Middle frontal gyrus (tissue), 1 donor: ENCODE measurements at regions not wholly inside any gene's neighbourhood (a gene's known extent, or its start where the extent isn't known, plus 50 kb on each side); places are given as distances from the start of the nearest gene placed in this dataset.

Experiments used
- DNase-seq: peaks from one replicate; pipeline ENCODE4 v3.0.0-alpha.2; 2015; ENCODE audit warnings: low spot score; ENCODE audit errors: extremely low spot score

DNA sequence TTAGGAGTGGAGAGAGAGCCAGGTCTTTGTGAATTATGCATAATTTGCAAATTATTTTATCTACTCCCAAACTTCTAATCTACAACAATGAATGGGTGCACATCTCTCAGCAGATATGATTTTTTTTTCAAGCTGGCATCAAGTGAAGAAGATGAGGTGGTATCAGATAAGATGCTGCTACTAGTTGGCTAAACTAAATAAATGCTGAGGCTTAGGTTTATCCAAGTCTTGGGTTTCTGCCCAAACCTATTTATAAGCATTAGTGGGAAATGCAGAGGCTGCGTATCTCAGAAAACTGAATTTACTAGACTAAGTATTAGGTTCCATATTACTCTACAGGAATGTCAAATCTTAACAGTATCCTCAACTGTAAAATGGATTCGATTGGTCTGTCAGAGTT lies 703.0 kb upstream of the CELF2 start:
- DNase-seq: no peak

GRCh38 chr10:10315989-10316388 lies 701.7 kb upstream of the CELF2 start:
- DNase-seq: no peak

DNA sequence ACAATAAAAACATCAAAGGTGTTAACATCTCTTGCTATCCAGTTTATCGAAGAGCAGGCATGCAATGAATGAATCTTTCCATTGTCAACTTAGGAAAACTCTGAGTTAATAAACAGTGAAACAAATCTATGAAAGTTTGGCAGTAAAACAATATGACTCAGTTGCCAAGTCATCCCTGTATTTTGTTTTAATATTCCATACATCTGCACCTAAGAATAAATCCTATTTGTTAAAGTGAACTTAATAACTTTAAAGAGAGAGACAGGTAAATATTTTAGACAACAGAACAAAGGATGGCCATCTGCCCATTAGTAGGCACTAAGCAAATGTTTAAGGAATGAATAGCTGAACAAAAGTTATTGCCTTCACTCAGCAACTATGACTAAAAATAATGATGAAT lies 700.5 kb upstream of the CELF2 start:
- DNase-seq: no peak

DNA sequence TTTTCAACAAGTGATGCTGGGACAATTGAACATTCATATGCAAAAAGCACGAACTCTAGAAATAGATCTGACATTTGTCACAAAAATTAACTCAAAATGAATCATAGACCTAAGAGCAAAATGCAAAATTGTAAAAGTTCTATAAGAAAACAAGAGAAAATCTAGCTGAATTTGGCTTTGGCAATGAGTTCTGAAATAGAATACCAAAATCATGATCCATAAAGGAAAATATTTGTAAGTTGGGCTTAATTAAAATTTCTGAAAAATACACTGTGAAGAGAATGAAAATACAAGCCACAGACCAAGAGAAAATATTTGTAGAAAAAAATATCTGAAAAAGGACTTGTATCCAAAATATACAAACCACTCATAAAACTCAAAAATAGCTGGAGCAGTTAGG lies 698.8 kb upstream of the CELF2 start:
- DNase-seq: no peak

DNA sequence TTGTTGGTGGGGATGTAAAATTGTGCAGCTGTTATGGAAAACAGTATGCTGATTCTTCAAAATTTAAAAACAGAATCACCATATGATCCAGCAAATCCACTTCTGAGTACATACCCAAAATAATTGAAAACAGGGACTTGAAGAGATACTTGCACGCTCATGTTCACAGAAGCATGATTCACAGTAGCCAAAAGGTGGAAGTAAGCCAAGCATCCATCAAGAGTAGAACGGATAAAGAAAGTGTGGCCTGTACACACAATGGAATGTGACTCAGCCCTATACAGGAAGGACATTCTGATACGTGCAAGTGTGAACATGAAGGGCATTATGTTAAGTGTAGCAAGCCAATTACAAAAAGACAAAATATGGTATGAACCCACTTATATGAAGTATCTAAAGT lies 696.7 kb upstream of the CELF2 start:
- DNase-seq: no peak

DNA sequence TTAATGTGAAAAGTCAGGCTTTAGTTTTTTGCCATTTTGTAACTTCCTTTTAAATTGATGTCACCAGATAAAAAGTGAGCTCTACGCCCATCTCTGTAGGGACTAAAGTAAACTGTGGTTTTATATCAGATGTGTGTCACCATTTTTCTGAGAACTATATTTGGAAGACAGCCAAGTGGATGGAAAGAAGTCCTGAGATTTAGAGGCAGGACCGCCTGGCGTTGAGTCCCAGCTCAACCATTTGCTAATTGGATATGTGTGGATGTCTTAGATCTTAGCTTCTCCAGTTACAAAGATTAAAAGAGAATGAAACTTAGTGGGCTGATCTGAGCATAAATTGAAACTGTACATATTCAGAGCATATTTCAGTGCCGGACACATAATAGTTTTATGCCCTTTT lies 691.6 kb upstream of the CELF2 start:
- DNase-seq: no peak

DNA sequence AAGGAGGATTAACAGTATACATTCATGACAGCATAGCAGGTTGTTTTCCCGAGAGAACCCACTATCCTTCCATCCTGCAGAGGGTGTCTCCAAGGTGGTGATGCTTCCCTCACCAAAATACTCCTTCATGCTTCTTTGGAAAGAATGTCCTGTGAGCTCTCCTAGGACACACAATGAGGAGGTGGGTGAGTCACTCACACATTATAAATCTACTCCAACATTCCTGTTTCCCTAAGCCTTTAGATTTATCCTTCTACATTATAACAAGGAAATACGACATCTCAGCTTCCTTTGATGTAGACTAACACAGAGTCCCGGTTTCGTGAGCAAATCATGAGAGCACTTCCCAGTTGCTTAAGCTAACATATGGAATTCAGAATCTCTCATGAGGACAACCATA lies 689.7 kb upstream of the CELF2 start:
- no peak for DNase-seq

DNA sequence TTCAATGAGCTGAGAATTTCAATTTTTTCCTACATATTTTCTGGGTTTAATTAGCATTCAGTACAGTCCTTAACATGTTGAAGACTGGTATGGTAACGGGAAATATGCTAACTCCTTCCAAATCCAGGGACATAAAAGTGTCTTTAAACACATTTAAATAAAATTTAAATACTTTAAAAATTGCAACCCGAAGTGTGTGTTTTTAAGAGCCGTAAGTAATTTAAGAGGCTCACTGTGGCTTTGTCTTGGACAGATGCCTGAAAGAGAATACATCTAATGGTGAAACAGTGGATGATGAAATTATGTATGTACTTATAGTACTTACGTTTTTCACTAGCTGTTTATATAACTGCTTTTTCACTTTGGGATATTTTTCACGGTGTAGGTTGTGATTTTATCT lies 687.3 kb upstream of the CELF2 start:
- no peak for DNase-seq

DNA sequence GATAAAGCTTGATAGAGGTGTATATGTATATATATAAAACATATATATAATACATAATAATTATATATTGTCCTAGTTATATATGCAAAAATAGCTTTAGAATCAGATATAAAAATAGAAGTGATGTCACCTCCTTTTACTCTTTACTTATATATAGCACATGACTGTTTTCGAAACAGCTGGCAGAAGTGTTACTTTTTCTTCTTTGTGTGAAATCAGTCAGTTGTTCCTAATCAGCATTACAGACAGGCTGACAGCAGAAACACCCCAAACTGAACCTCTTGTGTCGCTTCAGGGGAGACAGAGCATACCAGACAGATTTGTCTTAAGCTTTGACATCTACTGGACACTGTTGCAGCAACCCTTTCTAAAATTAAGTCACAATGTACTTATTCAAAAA lies 684.9 kb upstream of the CELF2 start:
- no peak for DNase-seq

DNA sequence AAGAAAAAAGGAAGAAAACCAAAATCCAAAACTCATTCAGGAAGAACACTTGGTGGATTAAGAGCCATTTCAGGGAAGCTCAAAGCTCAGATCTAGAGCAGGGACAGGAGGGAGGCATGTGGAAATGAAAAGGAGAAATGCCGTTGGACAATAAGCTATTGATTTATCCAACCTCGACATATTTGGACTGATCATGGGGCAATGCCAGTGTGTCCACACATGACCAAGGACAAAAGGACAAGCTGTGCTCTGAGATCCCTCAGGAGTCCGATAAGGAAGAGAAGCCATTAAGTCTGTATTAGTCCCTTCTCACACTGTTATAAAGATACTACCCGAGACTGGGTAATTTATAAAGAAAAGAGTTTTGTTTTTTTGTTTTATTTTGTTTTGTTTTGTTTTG lies 684.0 kb upstream of the CELF2 start:
- DNase-seq: no peak

DNA sequence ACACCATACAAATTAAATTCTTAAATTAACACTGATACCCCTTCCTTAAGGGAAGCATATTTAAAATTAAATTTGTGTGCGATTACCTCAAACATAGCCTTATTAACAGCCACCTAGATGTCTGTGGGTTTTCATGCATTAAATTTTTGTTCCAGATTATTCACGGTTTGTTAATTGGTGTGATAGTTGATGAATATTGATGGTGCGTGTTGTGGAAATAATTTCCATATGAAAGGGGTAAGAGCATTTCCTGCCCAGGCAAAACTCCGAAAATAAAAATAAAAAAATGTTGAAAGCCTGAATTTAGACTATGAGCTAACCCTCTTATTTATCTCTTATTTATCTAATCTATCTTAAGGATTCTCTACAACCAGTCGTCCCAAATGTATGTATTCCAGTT lies 679.3 kb upstream of the CELF2 start:
- no peak for DNase-seq

- no peak for DNase-seq
Measured at GRCh38 chr10:10346390-10347150, 671.1 kb upstream of the CELF2 start.

DNA sequence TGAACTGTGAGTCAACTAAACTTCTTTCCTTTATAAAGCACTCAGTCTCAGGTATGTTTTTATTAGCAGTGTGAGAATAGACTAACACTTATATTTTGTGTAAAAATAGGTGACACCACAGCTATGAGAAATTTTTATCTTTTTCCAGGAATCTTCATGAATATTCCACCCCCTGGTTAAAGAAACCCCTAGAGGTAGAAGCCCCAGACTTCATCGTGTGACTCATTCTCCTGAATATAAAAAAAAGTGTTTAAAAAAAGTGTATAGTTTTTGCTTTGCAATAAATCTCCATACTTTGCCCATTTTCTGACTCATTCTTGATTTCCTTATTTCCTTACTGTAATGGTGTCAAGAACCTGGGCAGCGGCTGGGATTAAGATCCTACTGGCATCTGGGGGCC lies 667.6 kb upstream of the CELF2 start:
- no peak for DNase-seq

- no peak for DNase-seq
Measured at GRCh38 chr10:10351451-10351850, 666.2 kb upstream of the CELF2 start.

DNA sequence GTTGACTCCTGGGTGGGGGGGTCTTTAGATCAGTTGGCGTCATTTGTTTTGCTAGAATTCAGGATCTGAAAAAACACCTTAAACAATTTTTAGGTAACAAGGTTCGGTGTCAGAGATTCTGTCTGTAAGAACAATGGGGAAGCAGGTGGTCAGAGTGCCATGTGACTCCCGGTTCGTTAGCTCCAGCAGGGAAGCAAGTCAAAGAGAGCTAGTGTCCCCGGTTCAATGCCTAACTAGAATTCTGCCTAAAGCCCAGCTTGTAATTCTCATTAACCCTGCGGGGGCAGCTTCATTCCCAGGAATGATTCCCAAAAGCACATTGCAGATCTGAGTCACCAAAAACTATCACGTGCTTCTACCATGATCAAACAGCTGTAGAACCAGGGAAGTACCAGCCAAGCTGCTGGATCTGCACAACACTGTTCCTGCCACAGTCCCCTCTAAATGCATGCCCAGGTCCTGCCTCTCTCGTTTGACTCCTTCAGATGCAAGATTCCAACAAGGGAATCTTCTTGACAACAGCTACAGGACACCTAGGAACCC lies 664.3 kb upstream of the CELF2 start:
- DNase-seq: no peak

DNA sequence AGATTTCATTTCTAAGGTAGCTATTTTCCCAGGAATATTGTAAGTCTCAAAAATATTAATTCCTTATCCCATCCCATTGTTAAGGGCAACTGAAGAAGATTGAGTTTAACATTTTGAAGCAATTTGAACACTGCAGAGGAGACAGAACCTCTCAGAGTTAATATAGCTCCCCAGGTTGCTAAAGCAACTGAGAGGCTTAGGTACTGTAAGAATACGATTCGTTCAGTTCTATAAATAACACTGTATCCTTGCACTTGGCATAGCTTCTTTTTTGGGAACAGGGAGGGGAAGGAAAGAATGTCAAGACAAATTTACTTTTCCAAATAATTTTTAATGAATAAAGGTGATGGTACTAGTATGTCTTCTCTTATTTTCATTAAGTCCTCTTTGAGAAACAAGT lies 658.4 kb upstream of the CELF2 start:
- no peak for DNase-seq

DNA sequence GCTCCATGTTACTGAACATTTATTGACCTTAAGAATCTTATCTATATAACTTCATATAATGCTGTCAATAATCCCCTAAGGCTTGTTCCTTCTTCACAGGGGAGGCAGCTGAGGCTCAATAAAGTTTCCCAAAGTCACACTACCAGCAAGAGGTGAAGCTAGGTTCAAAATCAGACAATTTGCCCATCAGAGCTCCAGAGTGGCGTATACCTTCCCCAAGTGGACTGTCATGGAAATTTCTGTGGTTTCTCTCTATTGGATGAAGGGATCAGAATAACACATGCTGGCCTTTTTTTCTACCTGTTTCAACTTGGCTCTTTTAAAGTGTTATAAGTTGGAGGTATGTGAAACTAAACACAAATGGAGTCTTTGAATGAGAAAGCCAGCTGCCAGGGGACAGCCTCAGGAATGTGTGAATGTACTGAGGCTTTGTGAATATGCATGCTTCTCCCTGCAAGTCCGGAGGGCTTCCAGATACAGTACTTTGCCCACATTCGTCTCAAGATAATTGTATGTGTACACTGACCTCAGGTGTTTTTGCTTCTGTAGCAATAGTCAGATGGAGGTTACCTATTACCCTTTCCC lies 656.3 kb upstream of the CELF2 start:
- no peak for DNase-seq

GRCh38 chr10:10362800-10363199 lies 654.9 kb upstream of the CELF2 start:
- no peak for DNase-seq

DNA sequence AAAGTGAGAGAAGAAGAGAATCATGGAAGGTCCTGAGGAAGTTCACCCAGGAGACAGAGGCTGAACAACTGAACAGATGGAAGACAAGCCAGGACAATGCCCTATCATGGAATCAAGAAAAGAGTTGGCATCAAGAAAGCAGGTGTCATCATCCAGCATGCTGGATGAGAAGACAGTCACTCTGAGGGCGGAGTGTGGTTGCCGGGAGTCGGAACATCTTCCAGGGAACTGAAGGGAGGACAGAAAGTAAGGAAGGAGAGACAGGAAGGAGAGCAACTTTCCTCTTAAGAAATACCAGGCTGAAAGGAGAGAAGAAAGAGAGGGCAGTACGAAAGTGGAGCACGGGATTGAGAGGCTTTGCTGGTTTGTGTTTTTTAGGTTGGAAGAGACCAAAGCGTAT lies 654.5 kb upstream of the CELF2 start:
- no peak for DNase-seq

DNA sequence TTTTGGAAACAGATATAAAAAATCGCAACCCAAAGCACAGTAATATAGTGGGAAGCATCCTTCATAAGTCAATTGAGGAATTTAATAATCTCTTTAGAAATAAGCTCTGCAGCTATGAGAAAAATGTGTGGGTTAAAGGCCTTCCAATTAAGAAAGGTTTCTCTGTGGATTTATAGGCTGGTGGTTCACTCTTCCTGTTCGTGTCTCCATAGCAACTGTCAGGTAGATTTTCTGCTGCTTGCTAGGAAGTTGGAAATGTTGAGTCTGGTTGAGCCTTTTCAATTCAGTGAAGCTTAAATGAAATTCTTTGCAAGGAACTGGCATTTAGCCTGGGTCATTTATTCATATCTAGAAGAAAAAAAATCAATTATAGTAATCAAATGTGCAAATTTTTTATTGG lies 652.8 kb upstream of the CELF2 start:
- no peak for DNase-seq

DNA sequence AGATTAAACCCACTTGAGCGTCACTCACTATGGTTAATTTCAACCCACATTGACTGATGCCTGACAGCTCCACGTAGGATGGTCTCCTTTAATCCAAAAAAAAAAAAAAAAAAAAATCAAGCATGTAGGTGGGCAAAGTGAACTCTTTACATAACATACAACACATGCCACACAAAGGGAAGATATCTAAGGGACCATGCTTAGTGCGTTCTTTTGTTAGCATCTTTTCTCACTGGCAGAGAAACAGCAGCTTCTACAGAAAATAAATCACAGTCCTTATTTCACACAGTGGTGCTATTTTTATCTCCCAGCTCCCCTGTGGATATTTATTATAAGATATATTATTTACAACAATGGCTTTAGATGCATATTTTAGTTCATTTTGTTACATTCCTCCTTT lies 652.0 kb upstream of the CELF2 start:
- no peak for DNase-seq

DNA sequence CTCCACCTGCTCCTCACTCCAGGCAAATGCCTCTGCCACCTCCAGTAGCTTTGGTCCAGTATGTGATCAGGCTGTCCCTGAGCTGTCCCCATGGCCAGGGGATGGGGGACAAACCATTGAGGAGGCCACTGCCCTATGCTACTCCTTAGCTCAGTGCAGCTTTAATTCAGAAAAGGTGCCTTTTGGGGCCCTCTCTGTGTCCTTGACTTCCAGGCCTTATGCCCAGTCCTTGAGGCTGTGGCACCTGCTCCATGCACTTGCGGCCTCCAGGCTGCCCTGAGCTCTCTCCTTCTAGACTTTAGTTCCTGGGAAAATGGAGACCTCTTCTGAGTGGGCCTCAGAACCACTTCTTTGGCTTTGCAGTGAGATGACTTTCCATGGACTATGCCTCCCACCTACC lies 650.8 kb upstream of the CELF2 start:
- no peak for DNase-seq

DNA sequence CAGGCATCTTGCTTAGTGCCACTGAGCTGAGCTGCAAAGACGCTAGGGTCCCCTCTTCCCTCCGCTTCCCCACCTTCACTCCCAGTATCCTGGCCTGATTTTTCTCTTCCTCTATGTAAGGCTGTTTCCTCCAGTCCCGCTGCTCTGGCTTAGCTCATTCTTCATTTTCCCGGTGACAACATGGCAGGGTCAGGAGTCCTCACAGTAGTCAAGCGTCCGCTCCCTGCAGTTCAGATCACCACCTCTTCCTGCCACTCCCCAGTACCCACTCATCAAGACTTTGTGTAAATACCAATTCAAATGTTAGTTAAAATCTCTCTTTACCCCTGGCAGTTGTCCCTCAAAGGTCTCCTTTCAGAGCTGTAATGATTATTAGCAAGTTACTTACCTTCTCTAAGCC lies 650.4 kb upstream of the CELF2 start:
- DNase-seq: no peak
